GM10248 (cell line): ENCODE measurements at regions not wholly inside any gene's neighbourhood (a gene's known extent, or its start where the extent isn't known, plus 50 kb on each side); places are given as distances from the start of the nearest gene placed in this dataset.

Experiments used
- CTCF ChIA-PET: fragments of 300-600 bp; sonication (Branson Sonifier 250); formaldehyde crosslinking; extraction: SDS; loops from one replicate; lab custom pipeline; 2021; ENCODE audit warnings: antibody characterized with exemption; lab: Yijun Ruan, JAX
- POLR2A ChIA-PET: fragments of 350-650 bp; sonication (Branson Sonifier 250); formaldehyde crosslinking; extraction: SDS; loops from one replicate; lab custom pipeline; 2020; ENCODE audit warnings: antibody characterized with exemption; lab: Yijun Ruan, JAX
- DNase-seq: peaks from one replicate; pipeline ENCODE4 v3.0.0; 2012; ENCODE audit errors: extremely low spot score
- TF ChIP-seq, protein P1 (sequence below): IDR thresholded peaks from 2 replicates; pipeline ENCODE4 v1.5.1; 2012; ENCODE audit warnings: mild to moderate bottlenecking, low read depth; ENCODE audit errors: extremely low read depth, missing control alignments, control extremely low read depth

DNA sequence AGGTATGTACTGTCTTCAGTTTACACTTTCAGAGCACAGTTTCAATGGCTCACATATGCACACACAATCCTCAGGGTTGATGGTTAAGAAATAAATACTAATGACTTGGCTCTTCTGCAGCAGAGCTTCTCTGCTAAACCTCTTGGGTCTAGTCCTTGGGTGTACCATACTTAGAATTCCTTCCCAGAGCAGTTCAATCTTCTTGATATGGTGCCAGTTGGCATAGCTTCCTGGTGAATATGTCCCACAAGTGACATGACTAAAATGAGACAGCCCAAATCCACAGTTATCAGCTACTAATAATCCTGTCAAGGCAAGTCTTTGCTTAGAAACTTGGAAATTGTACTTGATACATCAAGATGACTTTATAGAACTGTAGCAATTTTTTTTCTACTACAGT lies 654.4 kb downstream of the IQCM start:
- ChIA-PET POLR2A (no interaction called here), CTCF (interaction anchor here (1.4 kb wide), 1 partner anchor 28 kb away, joined by 4 read pairs; no protein-coding TSS in a partner anchor)
- TF ChIP-seq, protein P1, sequence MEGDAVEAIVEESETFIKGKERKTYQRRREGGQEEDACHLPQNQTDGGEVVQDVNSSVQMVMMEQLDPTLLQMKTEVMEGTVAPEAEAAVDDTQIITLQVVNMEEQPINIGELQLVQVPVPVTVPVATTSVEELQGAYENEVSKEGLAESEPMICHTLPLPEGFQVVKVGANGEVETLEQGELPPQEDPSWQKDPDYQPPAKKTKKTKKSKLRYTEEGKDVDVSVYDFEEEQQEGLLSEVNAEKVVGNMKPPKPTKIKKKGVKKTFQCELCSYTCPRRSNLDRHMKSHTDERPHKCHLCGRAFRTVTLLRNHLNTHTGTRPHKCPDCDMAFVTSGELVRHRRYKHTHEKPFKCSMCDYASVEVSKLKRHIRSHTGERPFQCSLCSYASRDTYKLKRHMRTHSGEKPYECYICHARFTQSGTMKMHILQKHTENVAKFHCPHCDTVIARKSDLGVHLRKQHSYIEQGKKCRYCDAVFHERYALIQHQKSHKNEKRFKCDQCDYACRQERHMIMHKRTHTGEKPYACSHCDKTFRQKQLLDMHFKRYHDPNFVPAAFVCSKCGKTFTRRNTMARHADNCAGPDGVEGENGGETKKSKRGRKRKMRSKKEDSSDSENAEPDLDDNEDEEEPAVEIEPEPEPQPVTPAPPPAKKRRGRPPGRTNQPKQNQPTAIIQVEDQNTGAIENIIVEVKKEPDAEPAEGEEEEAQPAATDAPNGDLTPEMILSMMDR = no peak
- DNase-seq = no peak

DNA sequence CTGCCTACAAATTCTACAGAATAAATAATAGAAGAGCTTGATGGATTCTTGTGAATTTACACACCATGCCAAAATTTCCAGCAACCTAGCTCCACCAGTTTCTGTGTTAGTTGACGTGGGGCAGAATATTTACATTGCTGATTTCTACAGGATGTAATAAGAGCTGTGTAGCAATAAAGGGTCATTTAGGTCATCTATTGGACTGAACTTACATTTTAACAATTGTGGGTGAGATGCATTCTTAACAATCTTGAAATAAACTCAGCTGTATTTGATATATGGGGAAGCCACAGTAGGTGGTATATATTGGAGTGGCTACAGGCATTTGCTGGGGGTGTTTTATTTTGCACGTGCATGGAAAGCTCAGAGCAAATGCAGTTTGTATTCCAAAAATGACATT lies 655.3 kb downstream of the IQCM start:
- ChIA-PET CTCF (no interaction called here), POLR2A (no interaction called here)
- no peak for DNase-seq
- TF ChIP-seq, protein P1 = no peak

DNA sequence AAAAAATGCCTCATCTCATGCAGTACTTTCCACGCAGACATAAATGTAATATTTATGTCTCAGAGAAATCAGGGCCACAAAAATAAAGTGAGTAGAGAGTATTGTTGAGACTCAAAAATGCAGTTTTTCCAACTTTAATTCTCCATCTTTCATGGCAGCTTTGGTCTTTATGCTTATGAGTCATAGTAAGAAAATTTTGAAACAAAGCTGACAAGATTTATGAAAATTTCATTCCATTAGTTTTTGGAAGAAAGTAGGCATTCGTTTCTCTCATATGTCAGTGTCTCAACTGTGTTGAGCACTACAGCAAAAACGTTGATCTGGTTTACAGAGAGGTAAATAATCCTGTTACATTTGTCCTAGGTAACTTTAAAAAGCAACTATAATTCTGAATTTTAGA lies 656.8 kb downstream of the IQCM start:
- CTCF ChIA-PET = interaction anchor here (0.9 kb wide), 1 partner anchor 89 kb away, joined by 3 read pairs; no protein-coding TSS in a partner anchor
- TF ChIP-seq, protein P1 = no peak
- POLR2A ChIA-PET = no interaction called here
- DNase-seq = no peak

DNA sequence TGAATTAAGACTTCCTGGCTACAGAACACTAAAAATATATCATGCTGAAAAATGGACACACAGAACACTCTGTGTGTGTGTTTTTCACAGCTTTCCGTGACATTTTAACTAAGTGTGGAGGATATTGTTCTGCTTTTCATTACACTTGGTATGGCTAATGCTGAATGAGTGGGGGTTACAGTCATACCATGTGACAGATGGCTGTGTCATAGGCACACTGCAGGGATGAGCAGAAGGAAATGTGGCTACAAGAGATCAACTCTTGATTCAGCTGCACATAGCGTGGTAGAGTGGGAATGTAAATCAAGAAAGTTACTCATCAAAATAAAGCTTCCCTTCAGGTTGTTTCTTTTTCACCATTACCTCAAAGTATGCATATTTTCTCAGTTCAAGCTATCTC lies 669.8 kb downstream of the IQCM start:
- ChIA-PET CTCF (no interaction called here), POLR2A (no interaction called here)
- DNase-seq = no peak
- TF ChIP-seq, protein P1 = no peak

DNA sequence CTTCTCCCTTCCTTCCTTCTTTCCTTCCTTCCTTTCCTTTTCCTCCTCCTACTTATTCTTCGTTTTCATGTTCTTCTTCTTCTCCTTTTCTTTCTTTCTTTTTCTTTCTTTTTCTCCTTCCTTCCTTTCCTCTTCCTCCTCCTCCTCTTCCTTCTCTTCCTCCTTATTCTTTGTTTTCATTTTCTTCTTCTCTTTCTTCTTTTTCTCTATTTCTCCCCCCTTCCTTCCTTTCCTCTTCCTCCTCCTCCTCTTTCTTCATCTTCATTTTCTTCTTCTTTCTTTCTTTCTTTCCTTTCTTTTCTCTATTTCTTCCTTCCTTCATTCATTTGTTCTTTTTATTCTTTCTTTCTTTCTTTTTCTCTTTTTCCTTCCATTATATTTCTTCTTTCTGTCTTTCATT lies 671.6 kb downstream of the IQCM start:
- CTCF ChIA-PET = no interaction called here
- TF ChIP-seq, protein P1 = no peak
- POLR2A ChIA-PET = no interaction called here
- DNase-seq = no peak

DNA sequence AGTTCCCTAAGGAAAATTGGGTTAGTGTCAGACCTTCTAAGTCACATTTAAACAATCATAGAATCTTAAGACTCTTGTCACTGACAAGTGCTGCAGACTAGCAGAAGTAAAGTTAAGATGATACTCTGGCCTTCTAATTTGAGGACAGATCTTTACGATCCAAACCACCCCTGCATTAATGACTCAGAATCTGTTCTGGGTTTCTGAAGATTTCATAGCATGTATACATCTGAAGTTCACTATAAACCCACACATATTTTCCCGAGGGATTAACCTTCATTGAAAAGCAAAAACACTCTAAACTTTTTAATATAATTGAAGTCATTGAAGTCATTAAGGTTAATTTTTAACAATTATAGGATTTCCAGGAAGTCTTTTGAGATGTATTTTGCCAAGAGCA lies 674.3 kb downstream of the IQCM start:
- DNase-seq = no peak
- CTCF ChIA-PET = interaction anchor here (1.2 kb wide), 1 partner anchor 15 kb away, joined by 3 read pairs; no protein-coding TSS in a partner anchor
- TF ChIP-seq, protein P1 = no peak
- POLR2A ChIA-PET = no interaction called here

DNA sequence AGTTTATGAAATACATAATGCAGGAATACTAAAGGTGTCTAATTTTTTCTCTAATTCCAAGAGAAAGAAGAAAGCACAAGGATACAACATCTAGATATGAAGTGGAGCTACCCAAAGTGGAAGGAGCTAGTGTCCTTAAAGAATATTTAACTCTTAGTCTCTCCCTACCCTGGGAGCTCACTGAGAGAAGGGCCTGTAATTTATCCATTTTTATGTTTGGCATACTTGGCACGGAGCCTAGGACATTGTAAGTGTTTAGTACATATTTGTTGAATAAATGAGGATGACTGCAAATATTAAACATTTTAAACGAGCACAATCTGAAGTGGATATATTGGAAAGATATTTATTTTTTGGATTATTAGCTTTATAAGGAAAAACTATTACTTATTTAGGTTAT lies 674.8 kb downstream of the IQCM start:
- CTCF ChIA-PET = interaction anchor here (1.2 kb wide), 1 partner anchor 14 kb away, joined by 3 read pairs; no protein-coding TSS in a partner anchor

More for the DNA sequence above, 674.8 kb downstream of the IQCM start:
- TF ChIP-seq, protein P1 = no peak
- no peak for DNase-seq
- POLR2A ChIA-PET = no interaction called here
